HepG2 (cell line): ENCODE measurements at regions not wholly inside any gene's neighbourhood (a gene's known extent, or its start where the extent isn't known, plus 50 kb on each side); places are given as distances from the start of the nearest gene placed in this dataset.

Experiments
- ERF ChIP-seq: IDR thresholded peaks from 2 replicates; pipeline ENCODE4 v1.6.1; 2018; ENCODE audit warnings: missing biosample characterization, missing genetic modification reagents
- MED1 ChIP-seq: sonication (generic); formaldehyde crosslinking; IDR thresholded peaks from 2 replicates; pipeline ENCODE4 v1.4.0; 2020; ENCODE audit warnings: missing genetic modification reagents
- NFE2 ChIP-seq: sonication (generic); formaldehyde crosslinking; IDR thresholded peaks from 2 replicates; pipeline ENCODE4 v1.4.0; 2020; ENCODE audit warnings: missing genetic modification reagents
- ZNF318 ChIP-seq: sonication (generic); formaldehyde crosslinking; IDR thresholded peaks from 2 replicates; pipeline ENCODE4 v1.4.0; 2020; ENCODE audit warnings: mild to moderate bottlenecking, missing genetic modification reagents
- ZNF34 ChIP-seq: sonication (generic); formaldehyde crosslinking; IDR thresholded peaks from 2 replicates; pipeline ENCODE4 v1.4.0; 2020; ENCODE audit warnings: mild to moderate bottlenecking, missing genetic modification reagents, borderline replicate concordance
- ZNF720 ChIP-seq: sonication (generic); formaldehyde crosslinking; IDR thresholded peaks from 2 replicates; pipeline ENCODE4 v1.4.0; 2020; ENCODE audit warnings: missing genetic modification reagents
- ZNF841 ChIP-seq: sonication (generic); formaldehyde crosslinking; IDR thresholded peaks from 2 replicates; pipeline ENCODE4 v1.8.1; 2023; ENCODE audit warnings: missing genetic modification reagents, borderline replicate concordance

- no peak for TF ChIP-seq ZNF318 (CRISPR knock-in tag)
- no peak for TF ChIP-seq ERF (CRISPR knock-in tag)
- no peak for TF ChIP-seq NFE2
- no peak for TF ChIP-seq ZNF841 (CRISPR knock-in tag)
- no peak for TF ChIP-seq ZNF34 (CRISPR knock-in tag)
- no peak for TF ChIP-seq MED1
- TF ChIP-seq ZNF720 = no peak
These were observed 109.0 kb upstream of the FSTL4 start (continued) for GRCh38 chr5:133721365-133721764.
